Smooth muscle cell (in vitro differentiated cells): ENCODE measurements at regions not wholly inside any gene's neighbourhood (a gene's known extent, or its start where the extent isn't known, plus 50 kb on each side); places are given as distances from the start of the nearest gene placed in this dataset.

Experiments
- DNase-seq: peaks from one replicate; lab custom pipeline; 2025; ENCODE audit not compliant: unreplicated experiment; lab: John Stamatoyannopoulos, UW
- H2AFZ ChIP-seq: fragments of 200-600 bp; sonication (generic); 2 replicates; pipeline ENCODE4 v1.6.0; 2016; ENCODE audit warnings: antibody characterized with exemption, low read depth, mild to moderate bottlenecking
- H3F3A ChIP-seq: fragments of 200-600 bp; sonication (generic); 2 replicates; pipeline ENCODE4 v1.6.0; 2017; ENCODE audit warnings: antibody characterized with exemption, low read depth
- H3K27ac ChIP-seq: fragments of 200-600 bp; sonication (generic); 2 replicates; pipeline ENCODE4 v1.5.1; 2016; ENCODE audit warnings: low read depth, mild to moderate bottlenecking
- H3K27me3 ChIP-seq: fragments of 200-600 bp; sonication (generic); 2 replicates; pipeline ENCODE4 v1.6.1; 2016; ENCODE audit warnings: low read depth, mild to moderate bottlenecking
- H3K36me3 ChIP-seq: fragments of 200-600 bp; sonication (generic); 2 replicates; pipeline ENCODE4 v1.5.1; 2016; ENCODE audit warnings: low read depth
- H3K4me1 ChIP-seq: fragments of 200-600 bp; sonication (generic); 2 replicates; pipeline ENCODE4 v1.5.1; 2016; ENCODE audit warnings: low read depth
- H3K4me2 ChIP-seq: fragments of 200-600 bp; sonication (generic); 2 replicates; pipeline ENCODE4 v1.6.0; 2016; ENCODE audit warnings: mild to moderate bottlenecking
- H3K4me3 ChIP-seq: fragments of 200-600 bp; sonication (generic); 2 replicates; pipeline ENCODE4 v1.5.1; 2016; ENCODE audit warnings: mild to moderate bottlenecking
- H3K79me2 ChIP-seq: fragments of 200-600 bp; sonication (generic); 2 replicates; pipeline ENCODE4 v1.6.0; 2016; ENCODE audit warnings: low read depth, mild to moderate bottlenecking
- H3K9ac ChIP-seq: fragments of 200-600 bp; sonication (generic); 2 replicates; pipeline ENCODE4 v1.6.0; 2016; ENCODE audit warnings: low read depth
- H3K9me3 ChIP-seq: fragments of 200-600 bp; sonication (generic); replicated peaks from 2 replicates; pipeline ENCODE4 v1.5.1; 2016; ENCODE audit warnings: low read depth
- H4K20me1 ChIP-seq: fragments of 200-600 bp; sonication (generic); 2 replicates; pipeline ENCODE4 v1.6.0; 2016; ENCODE audit warnings: low read depth
- CTCF ChIP-seq: fragments of 200-600 bp; sonication (generic); IDR thresholded peaks from 2 replicates; pipeline ENCODE4 v1.5.1; 2017; ENCODE audit warnings: borderline replicate concordance, mild to moderate bottlenecking, antibody characterized with exemption; ENCODE audit not compliant: insufficient read depth, poor library complexity, severe bottlenecking
- WGBS: methylation state at CpG from one replicate; pipeline ENCODE4 v1.1.7; 2016; ENCODE audit warnings: low lambda C conversion rate; 5-methylcytosine and 5-hydroxymethylcytosine counted together

DNA sequence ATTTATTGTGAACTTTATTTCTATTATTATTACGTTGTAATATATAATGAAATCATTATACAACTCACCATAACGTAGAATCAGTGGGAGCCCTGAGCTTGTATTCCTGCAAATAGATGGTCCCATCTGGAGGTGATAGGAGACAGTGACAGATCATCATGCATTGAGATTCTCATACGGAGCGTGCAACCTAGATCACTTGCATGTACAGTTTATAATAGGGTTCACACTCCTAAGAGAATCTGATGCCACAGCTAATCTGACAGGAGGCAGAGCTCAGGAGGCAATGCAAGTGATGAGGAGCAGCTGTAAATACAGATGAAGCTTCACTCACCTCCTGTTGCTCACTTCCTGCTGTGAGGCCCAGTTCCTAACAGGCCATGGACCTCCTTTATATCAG is 2170.2 kb downstream of the PCDH7 start:
- DNase-seq, result no peak
- no peaks in the 10 kb centered on the region for H3K9me3 ChIP-seq

DNA sequence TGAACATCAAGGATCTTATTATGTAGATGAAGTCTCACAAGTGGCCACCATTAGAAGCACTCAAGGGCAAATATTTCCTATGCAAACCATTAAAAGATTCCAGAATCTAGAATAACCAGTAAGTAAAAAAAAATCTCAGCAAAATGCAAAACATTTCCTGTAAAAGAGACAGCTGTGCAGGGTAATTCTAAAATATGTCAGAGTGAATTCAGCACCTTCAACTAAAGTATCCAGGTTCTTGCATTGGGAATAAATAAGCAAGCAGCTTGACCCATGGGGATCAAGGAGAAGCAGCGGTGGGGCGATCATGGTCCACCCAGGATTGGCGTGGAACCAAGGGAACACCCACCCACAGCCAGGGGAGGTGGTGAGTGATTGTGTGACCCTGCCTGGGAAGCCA is 2188.9 kb downstream of the PCDH7 start:
- Histone ChIP-seq H2AFZ (no peak overlapping the region), H3K79me2 (no peaks in the 10 kb centered on the region), H3K36me3 (no peaks in the 10 kb centered on the region), H3K9ac (no peak overlapping the region), H3F3A (no peaks in the 10 kb centered on the region), H4K20me1 (no peaks in the 10 kb centered on the region), H3K4me3 (no peak overlapping the region), H3K4me1 (no peaks in the 10 kb centered on the region), H3K27me3 (no peaks in the 10 kb centered on the region), H3K4me2 (no peak overlapping the region), H3K27ac (no peak overlapping the region), H3K9me3 (peaks cover 6% of the 10 kb centered on the region)
- no peak for TF ChIP-seq CTCF
- WGBS, result 95% methylated on average over 3 of the region's 3 CpGs
- DNase-seq, result no peak

More for the DNA sequence above, 2170.2 kb downstream of the PCDH7 start:
- H3K9ac ChIP-seq, result no peak overlapping the region
- H3K27me3 ChIP-seq, result no peaks in the 10 kb centered on the region
- H3K4me2 ChIP-seq, result no peak overlapping the region
- H3K4me1 ChIP-seq, result no peaks in the 10 kb centered on the region
- H3F3A ChIP-seq, result no peaks in the 10 kb centered on the region
- no peak overlapping the region for H3K27ac ChIP-seq
- WGBS, result 97% methylated on average over 4 of the region's 4 CpGs
- H4K20me1 ChIP-seq, result no peaks in the 10 kb centered on the region
- H3K4me3 ChIP-seq, result no peak overlapping the region
- H2AFZ ChIP-seq, result no peak overlapping the region
- TF ChIP-seq CTCF, result no peak
- no peaks in the 10 kb centered on the region for H3K36me3 ChIP-seq
- no peaks in the 10 kb centered on the region for H3K79me2 ChIP-seq

DNA sequence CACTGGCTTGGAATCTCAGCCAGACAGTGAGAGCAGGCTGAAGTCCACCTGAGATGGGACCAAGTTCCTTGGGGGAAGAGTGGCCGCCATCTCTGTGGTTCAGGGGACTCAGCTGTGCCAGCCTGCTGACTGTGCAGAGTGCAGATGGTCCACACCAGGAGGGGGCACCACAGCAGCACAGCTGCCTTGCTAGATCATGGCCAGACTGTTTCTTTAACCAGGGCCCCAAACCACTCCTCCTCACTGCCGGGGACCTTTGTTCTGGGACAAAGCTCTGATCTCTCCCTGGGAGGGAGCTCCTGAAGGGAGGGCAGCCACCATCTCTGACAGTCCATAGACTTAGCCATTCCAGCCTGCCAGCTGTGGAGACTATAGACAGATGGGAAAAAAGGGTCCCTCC is 2189.6 kb downstream of the PCDH7 start:
- no peaks in the 10 kb centered on the region for H3K27me3 ChIP-seq
- no peaks in the 10 kb centered on the region for H3F3A ChIP-seq
- DNase-seq, result no peak
- H3K9ac ChIP-seq, result no peak overlapping the region
- WGBS, result 85% methylated on average over 2 of the region's 2 CpGs
- no peaks in the 10 kb centered on the region for H3K4me1 ChIP-seq
- H3K4me2 ChIP-seq, result no peak overlapping the region
- H3K79me2 ChIP-seq, result no peaks in the 10 kb centered on the region
- H3K27ac ChIP-seq, result no peak overlapping the region
- peaks cover 6% of the 10 kb centered on the region for H3K9me3 ChIP-seq
- no peaks in the 10 kb centered on the region for H4K20me1 ChIP-seq
- no peaks in the 10 kb centered on the region for H3K36me3 ChIP-seq
- no peak for TF ChIP-seq CTCF
- H3K4me3 ChIP-seq, result no peak overlapping the region
- H2AFZ ChIP-seq, result no peak overlapping the region

- Histone ChIP-seq H3K36me3 (no peaks in the 10 kb centered on the region), H3K27ac (no peak overlapping the region), H2AFZ (no peak overlapping the region), H3F3A (no peaks in the 10 kb centered on the region), H3K27me3 (no peaks in the 10 kb centered on the region), H3K4me1 (no peaks in the 10 kb centered on the region), H3K79me2 (no peaks in the 10 kb centered on the region), H4K20me1 (no peaks in the 10 kb centered on the region), H3K4me3 (no peak overlapping the region), H3K9ac (no peak overlapping the region), H3K4me2 (no peak overlapping the region), H3K9me3 (no peaks in the 10 kb centered on the region)
- no peak for TF ChIP-seq CTCF
- DNase-seq, result no peak
These were observed 2197.4 kb downstream of the PCDH7 start for GRCh38 chr4:32917586-32917985.
